Occipital lobe (tissue), 2 donors: ENCODE measurements at regions not wholly inside any gene's neighbourhood (a gene's known extent, or its start where the extent isn't known, plus 50 kb on each side); places are given as distances from the start of the nearest gene placed in this dataset. TPM values are rescaled to one million over a fixed set of nuclear protein-coding genes. Genes with fewer than 3 reads are reported as not detected.

ENCODE experiments used
- DNase-seq: peaks from one replicate; lab custom pipeline; 2025; lab: John Stamatoyannopoulos, UW
- small RNA-seq: library from RNA; depleted of rRNA; stranded (forward); fragments of <200 nt; gene quantifications from one replicate; pipeline ENCODE3, GENCODE V24; 2014

- DNase-seq = no peak
Observed at GRCh38 chr13:91286317-91286716, 61.2 kb upstream of the MIR17HG start.

GRCh38 chr13:91291078-91291477 lies 56.4 kb upstream of the MIR17HG start:
- DNase-seq = no peak

- no peak for DNase-seq
Observed at GRCh38 chr13:91292630-91293221, 54.8 kb upstream of the MIR17HG start.

GRCh38 chr13:91295712-91296410 lies 51.6 kb upstream of the MIR17HG start:
- no peak for DNase-seq

- DNase-seq = no peak
Observed at GRCh38 chr13:91297503-91297902, 50.0 kb upstream of the MIR17HG start.

Small RNA genes lying in the stretch of these regions (small RNA-seq; reads per million reads assigned to genes)
- gene AL445647.2 (not detected), gene BRK1P2 (not detected), gene RF00212 (not detected), gene RNA5SP34 (not detected), gene RNU6-75P (not detected)
